Epithelial cell of esophagus (primary cell): ENCODE measurements at regions not wholly inside any gene's neighbourhood (a gene's known extent, or its start where the extent isn't known, plus 50 kb on each side); places are given as distances from the start of the nearest gene placed in this dataset.

Experiments
- DNase-seq: peaks from one replicate; pipeline ENCODE4 v3.0.0; 2010; ENCODE audit warnings: low read depth
- H3K4me3 ChIP-seq: 2 replicates; pipeline ENCODE4 v1.5.1; 2011; ENCODE audit warnings: mild to moderate bottlenecking, low read length, control low read depth
- TF ChIP-seq, protein P1 (sequence below): IDR thresholded peaks from 2 replicates; pipeline ENCODE4 v1.5.1; 2011; ENCODE audit warnings: low read depth, mild to moderate bottlenecking, low read length, control low read depth, inconsistent platforms; ENCODE audit not compliant: insufficient read depth; ENCODE audit errors: missing control alignments

DNA sequence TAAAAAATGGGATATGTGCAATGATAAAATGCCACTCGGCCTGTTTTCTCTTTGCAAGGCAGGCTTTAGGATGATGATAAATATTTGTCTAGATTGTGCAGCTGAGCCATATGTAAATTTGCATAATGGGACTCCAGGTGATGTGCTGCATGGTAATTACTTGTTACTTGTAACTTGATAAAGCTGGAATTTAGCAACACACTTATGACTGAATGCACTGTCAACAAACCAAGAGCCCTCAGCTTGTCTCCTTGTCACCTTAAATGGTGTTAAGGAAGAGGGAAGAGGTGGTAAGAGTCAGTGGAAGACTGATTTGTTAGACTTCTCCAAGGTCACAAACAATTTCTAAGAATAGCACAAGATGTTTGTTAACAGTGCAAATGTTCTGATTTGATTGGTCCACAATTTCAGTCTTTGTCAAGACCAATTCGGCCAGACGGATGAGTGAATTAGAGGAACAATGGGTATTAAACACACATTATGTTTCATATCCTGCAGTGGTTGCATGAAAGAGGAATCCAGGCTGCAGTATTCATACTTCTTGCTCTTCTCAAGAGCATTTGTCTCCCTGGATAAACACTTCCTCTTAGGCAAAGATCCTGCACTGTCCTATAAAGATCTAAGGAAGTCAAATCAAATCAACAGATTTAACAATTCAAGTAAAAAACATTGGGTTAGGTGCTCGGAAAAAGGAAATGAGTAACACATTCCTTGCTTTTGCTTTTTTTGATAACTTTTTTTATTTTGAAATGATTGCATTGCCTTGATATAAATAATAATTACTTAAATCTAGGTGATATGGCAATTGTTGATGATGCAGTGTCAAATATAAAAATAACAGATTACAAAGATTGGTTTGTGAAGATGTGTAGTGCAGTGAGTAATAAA lies 448.3 kb upstream of the DDI1 start:
- TF ChIP-seq, protein P1, sequence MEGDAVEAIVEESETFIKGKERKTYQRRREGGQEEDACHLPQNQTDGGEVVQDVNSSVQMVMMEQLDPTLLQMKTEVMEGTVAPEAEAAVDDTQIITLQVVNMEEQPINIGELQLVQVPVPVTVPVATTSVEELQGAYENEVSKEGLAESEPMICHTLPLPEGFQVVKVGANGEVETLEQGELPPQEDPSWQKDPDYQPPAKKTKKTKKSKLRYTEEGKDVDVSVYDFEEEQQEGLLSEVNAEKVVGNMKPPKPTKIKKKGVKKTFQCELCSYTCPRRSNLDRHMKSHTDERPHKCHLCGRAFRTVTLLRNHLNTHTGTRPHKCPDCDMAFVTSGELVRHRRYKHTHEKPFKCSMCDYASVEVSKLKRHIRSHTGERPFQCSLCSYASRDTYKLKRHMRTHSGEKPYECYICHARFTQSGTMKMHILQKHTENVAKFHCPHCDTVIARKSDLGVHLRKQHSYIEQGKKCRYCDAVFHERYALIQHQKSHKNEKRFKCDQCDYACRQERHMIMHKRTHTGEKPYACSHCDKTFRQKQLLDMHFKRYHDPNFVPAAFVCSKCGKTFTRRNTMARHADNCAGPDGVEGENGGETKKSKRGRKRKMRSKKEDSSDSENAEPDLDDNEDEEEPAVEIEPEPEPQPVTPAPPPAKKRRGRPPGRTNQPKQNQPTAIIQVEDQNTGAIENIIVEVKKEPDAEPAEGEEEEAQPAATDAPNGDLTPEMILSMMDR: no peak
- peak; percentile 54 for DNase-seq
- H3K4me3 ChIP-seq: no peak overlapping the region

DNA sequence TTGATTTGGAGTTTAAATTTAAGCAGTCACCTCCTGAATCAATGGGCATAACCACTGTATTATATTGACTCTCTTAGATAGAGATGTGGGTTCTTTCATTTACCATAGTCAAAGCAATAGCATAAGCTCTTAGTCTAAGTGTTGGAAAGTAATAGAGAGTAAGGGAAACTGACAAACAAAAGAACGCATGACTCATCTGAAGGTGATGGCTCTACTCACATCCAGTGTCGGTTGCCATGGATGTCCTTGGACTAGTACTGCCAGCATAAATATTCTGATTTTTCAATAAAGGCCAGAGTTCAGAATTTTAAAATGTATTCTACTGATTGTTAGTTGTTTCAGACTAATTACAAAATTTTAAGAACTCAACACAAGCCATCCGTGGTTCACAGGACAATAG lies 444.9 kb upstream of the DDI1 start:
- no peak overlapping the region for H3K4me3 ChIP-seq
- no peak for DNase-seq
- TF ChIP-seq, protein P1: no peak

DNA sequence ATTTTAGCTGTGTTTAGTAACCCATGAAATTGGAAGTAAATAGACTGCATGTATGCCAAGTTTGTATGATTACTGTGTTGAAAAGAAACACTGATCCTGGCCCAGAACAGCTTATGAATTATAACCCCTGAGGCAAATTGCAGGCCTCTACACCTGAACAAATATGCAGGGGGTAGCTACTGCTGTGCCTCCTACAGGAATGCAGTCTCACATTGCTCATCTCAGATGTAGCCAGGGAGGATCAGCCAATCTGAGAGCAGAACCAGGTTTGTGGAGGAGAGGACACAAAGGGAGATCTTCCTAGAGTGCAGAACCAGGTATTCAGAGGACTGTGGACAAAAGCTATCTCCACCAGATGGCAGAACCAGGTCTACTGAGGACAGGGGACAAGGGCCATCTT lies 442.2 kb upstream of the DDI1 start:
- H3K4me3 ChIP-seq: no peak overlapping the region
- DNase-seq: peak; percentile 67
- TF ChIP-seq, protein P1: no peak

DNA sequence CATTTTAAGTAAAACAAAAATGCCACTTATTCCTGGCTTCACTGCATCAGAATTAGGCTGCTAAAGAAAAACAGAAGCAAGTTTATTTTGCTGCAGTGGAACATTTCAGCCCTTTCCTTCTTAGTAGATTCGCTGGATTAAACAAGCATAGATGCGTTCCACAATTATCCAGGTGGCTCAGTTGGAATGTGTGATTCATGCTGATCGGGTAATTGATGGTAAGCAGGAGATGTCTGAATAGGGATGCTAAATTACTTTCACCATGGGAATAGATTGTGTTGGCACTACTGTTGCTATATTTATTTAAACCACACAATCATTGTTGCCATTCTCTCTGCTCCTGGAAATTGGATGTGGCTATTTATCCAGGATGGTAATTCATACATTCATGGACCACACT lies 440.1 kb upstream of the DDI1 start:
- peak; percentile 25 for DNase-seq

DNA sequence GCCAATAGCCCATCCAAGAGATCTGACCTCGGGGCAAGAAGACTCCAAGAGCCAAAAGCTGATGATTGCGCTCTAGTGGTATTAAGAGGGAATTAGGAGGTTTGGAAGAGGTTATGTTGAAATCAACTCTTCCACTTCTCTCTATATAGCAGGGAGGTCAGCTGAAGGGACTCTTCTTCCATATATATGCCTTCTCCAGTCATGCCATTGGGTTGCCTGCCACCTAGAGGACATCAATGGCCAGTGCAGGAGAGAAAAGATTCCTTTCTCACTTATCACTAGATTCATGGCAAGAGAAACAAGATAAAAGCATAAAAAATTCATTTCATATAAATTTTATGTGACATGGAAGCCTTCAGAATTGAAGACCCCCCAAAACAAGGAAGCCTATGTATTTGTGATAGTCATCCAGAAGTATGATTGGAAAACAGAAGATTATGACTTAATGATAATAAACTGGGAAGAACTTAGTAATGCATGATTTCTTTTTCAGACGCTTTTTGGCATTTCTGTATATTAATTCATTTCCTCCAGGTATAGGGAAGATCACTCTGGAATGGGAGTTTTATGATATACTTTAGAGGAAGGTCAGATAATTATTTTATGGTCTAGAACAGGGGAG lies 435.1 kb upstream of the DDI1 start:
- no peak overlapping the region for H3K4me3 ChIP-seq
- TF ChIP-seq, protein P1: peak; percentile 98
- peak; percentile 68 for DNase-seq

More for the DNA sequence above, 440.1 kb upstream of the DDI1 start:
- H3K4me3 ChIP-seq: no peak overlapping the region
- TF ChIP-seq, protein P1: no peak

DNA sequence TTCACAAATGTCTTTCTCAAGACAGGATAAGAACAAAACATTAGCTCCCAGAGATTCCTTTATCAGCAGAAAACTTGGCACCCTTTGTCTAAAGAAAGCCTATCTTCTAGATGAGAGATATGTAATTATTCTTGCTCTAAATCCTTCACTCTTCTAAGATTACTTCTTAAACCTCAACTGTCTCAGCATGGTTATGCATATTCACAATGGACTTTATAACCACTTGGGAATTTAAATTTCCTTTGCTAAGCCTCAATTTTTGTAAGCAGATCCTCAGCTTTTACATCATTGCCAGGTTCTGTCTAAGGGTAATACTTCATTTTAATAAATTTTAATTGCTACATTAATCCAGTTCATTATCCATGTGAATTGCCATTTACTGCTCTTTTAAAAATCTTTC lies 433.6 kb upstream of the DDI1 start:
- TF ChIP-seq, protein P1: no peak
- no peak for DNase-seq
- no peak overlapping the region for H3K4me3 ChIP-seq

DNA sequence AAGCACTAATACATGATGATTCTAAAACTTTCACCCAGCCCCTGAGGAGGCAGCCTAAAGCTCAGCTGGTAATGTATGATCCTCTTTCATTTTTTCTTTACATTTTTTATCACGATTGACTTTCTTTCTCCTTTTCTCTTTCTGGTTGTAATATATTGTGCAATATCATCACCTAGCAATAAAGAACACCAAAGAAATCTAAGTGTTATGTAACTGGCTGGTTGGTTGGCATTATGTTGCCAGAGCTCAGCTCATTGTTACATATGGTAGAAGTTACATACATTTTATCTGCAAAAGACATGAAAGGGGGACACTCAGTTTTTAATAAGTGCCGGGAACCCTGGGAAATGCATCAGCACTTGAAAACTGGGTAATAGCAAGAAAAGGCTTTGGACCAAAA lies 432.1 kb upstream of the DDI1 start:
- TF ChIP-seq, protein P1: no peak
- no peak overlapping the region for H3K4me3 ChIP-seq
- no peak for DNase-seq
